ENCODE measurements at regions not wholly inside any gene's neighbourhood (a gene's known extent, or its start where the extent isn't known, plus 50 kb on each side); places are given as distances from the start of the nearest gene placed in this dataset.

DNA sequence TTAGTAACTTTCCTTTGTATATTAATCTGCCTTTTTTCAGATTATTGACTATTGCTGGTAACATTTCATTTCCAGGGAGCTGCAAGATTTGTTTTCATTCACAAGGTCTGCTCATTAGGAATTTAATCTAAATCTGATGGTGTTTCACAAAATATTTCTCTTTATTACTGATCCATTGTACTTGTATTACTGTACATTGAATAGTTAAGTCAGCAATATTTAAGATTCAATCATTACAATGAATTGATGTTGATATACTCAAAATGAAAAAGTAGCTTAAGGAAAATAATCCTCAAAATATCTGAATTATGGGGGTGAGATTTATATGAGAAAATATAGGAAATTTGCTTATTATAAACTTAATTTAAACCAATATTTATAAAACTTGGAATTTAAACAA lies 308.6 kb upstream of the PBX1 start:
- H3K36me3 ChIP-seq, result no peaks in the 10 kb centered on the region
- H3K27me3 ChIP-seq, result no peaks in the 10 kb centered on the region
- H3K4me1 ChIP-seq, result no peaks in the 10 kb centered on the region
- no peak overlapping the region for H3K27ac ChIP-seq
- ATAC-seq (no peak), DNase-seq (no peak)
- intact Hi-C loops (cut with DNase I; ENCODE audit: low total_unique reads), result no loop called here
- H3K4me3 ChIP-seq, result no peak overlapping the region
- H3K9me3 ChIP-seq, result no peaks in the 10 kb centered on the region
- TF ChIP-seq CTCF (IDR thresholded peaks at IDR 0.05 in 4 of 5, conservative IDR thresholded peaks at IDR 0.05 in 1 of 5), result no peak
- TF ChIP-seq POLR2A (IDR thresholded peaks at IDR 0.05), result no peak
- in situ Hi-C loops (cut with MboI; ENCODE audit: low sequenced_read_pairs in 4 of 4), result no loop called here

GRCh38 chr1:164256456-164256855 lies 302.5 kb upstream of the PBX1 start:
- ATAC-seq, result no peak

GRCh38 chr1:164261691-164262240 lies 297.2 kb upstream of the PBX1 start:
- DNase-seq (no peak), ATAC-seq (no peak)
- no peaks in the 10 kb centered on the region for H3K9me3 ChIP-seq
- H3K36me3 ChIP-seq, result no peaks in the 10 kb centered on the region
- no peak for TF ChIP-seq POLR2A (IDR thresholded peaks at IDR 0.05)
- TF ChIP-seq CTCF (IDR thresholded peaks at IDR 0.05 in 4 of 5, conservative IDR thresholded peaks at IDR 0.05 in 1 of 5), result no peak
- no peak overlapping the region for H3K4me3 ChIP-seq
- no peaks in the 10 kb centered on the region for H3K4me1 ChIP-seq
- intact Hi-C loops (cut with DNase I; ENCODE audit: low total_unique reads), result no loop called here
- in situ Hi-C loops (cut with MboI; ENCODE audit: low sequenced_read_pairs in 4 of 4), result no loop called here
- H3K27me3 ChIP-seq, result no peaks in the 10 kb centered on the region
- no peak overlapping the region for H3K27ac ChIP-seq

More at GRCh38 chr1:164256456-164256855, 302.5 kb upstream of the PBX1 start:
- no peak for DNase-seq
- Histone ChIP-seq H3K4me1 (no peaks in the 10 kb centered on the region), H3K27ac (no peak overlapping the region), H3K36me3 (no peaks in the 10 kb centered on the region), H3K27me3 (no peaks in the 10 kb centered on the region), H3K4me3 (no peak overlapping the region), H3K9me3 (no peaks in the 10 kb centered on the region)
- intact Hi-C loops (cut with DNase I; ENCODE audit: low total_unique reads) (no loop called here), in situ Hi-C loops (cut with MboI; ENCODE audit: low sequenced_read_pairs in 4 of 4) (no loop called here)
- TF ChIP-seq POLR2A (IDR thresholded peaks at IDR 0.05), result no peak
- no peak for TF ChIP-seq CTCF (IDR thresholded peaks at IDR 0.05 in 4 of 5, conservative IDR thresholded peaks at IDR 0.05 in 1 of 5)

DNA sequence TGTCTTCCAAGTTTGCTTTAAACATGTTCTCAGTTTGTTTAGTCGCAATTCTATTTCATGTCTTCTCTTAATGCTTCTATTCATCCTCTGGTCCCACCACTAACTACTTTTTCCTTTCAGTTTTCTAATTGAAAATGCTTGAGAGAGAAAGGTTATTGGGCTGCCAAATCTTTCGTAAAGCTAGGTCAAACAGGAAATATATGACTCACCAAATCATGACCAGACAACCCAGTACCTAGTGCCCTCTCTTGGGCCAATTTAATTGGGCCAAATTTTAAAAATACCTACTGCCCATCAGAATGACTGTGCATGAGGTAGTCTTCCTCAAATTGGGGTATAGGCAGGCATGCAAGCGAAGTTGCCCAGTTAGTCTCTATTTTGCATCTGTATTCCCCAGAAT lies 295.4 kb upstream of the PBX1 start:
- intact Hi-C loops (cut with DNase I; ENCODE audit: low total_unique reads), result no loop called here
- no peaks in the 10 kb centered on the region for H3K36me3 ChIP-seq
- no peaks in the 10 kb centered on the region for H3K4me1 ChIP-seq
- ATAC-seq, result no peak
- H3K27ac ChIP-seq, result no peak overlapping the region
- H3K4me3 ChIP-seq, result no peak overlapping the region
- TF ChIP-seq CTCF (IDR thresholded peaks at IDR 0.05 in 4 of 5, conservative IDR thresholded peaks at IDR 0.05 in 1 of 5) (no peak), POLR2A (IDR thresholded peaks at IDR 0.05) (no peak)
- H3K27me3 ChIP-seq, result no peaks in the 10 kb centered on the region
- in situ Hi-C loops (cut with MboI; ENCODE audit: low sequenced_read_pairs in 4 of 4), result no loop called here
- no peak for DNase-seq
- H3K9me3 ChIP-seq, result no peaks in the 10 kb centered on the region

DNA sequence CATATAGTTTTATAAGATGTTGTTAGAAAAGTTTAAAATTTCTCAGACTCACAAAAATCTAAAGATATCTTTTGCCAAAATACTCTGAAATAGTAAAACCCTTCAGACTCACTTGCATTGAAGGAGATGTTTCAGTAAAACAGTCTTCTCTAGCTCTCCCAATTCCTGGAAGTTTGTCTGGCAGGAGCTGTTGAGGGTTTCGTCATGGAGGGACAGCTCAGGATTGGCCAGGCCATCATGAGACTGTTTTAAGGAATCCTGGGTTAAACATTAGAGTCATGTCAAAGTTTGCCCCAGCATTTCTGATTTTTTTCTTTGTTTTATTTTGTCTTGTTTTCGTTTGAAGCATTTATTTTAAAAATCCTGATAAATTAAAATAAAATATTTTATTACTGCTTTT lies 293.8 kb upstream of the PBX1 start:
- no peak for TF ChIP-seq CTCF (IDR thresholded peaks at IDR 0.05 in 4 of 5, conservative IDR thresholded peaks at IDR 0.05 in 1 of 5)
- no peak for TF ChIP-seq POLR2A (IDR thresholded peaks at IDR 0.05)
- H3K36me3 ChIP-seq, result no peaks in the 10 kb centered on the region
- H3K4me3 ChIP-seq, result no peak overlapping the region
- ATAC-seq (no peak), DNase-seq (no peak)
- H3K4me1 ChIP-seq, result no peaks in the 10 kb centered on the region
- intact Hi-C loops (cut with DNase I; ENCODE audit: low total_unique reads), result no loop called here
- in situ Hi-C loops (cut with MboI; ENCODE audit: low sequenced_read_pairs in 4 of 4), result no loop called here
- H3K9me3 ChIP-seq, result no peaks in the 10 kb centered on the region
- no peak overlapping the region for H3K27ac ChIP-seq
- H3K27me3 ChIP-seq, result no peaks in the 10 kb centered on the region

Data from gastrocnemius medialis (tissue), 4 donors.